Body of pancreas (tissue), 4 donors: ENCODE measurements at regions not wholly inside any gene's neighbourhood (a gene's known extent, or its start where the extent isn't known, plus 50 kb on each side); places are given as distances from the start of the nearest gene placed in this dataset.

Source experiments
- ATAC-seq: fragments of 150-250 bp; one replicate; pipeline ENCODE4 v1.9.1; 2016
- DNase-seq, 4 donors: peaks; one replicate each; pipeline ENCODE4 v3.0.0-alpha.2; 2019
- H3K27ac ChIP-seq, 4 donors: fragments of 200-600 bp; sonication (generic); 1 replicate in 3 of 4; 2 replicates in 1 of 4; pipeline versions ENCODE4 v1.5.1 to v1.6.1; 2016 to 2019; ENCODE audit warnings: mild to moderate bottlenecking in 1 of 4, mixed read lengths in 1 of 4, moderate library complexity in 1 of 4
- H3K27me3 ChIP-seq, 2 donors: fragments of 200-600 bp; sonication (generic); one replicate each; pipeline ENCODE4 v1.6.0; 2016; ENCODE audit warnings: mild to moderate bottlenecking in 1 of 2
- H3K36me3 ChIP-seq, 2 donors: fragments of 200-600 bp; sonication (generic); replicated peaks in 1 of 2; 2 replicates each; pipeline ENCODE4 v1.5.1; 2016; ENCODE audit warnings: low read depth in 2 of 2; ENCODE audit not compliant: insufficient read depth in 1 of 2
- H3K4me1 ChIP-seq: fragments of 200-600 bp; sonication (generic); one replicate; pipeline ENCODE4 v1.6.0; 2016
- H3K4me3 ChIP-seq, 2 donors: fragments of 200-600 bp; sonication (generic); 1 replicate in 1 of 2; 2 replicates in 1 of 2; pipeline ENCODE4 v1.5.1; 2016 to 2019
- H3K9me3 ChIP-seq, 3 donors: fragments of 200-600 bp; sonication (generic); 1 replicate in 2 of 3; 2 replicates in 1 of 3; pipeline ENCODE4 v1.5.1; 2016
- CTCF ChIP-seq, 7 experiments: fragments of 450-650 bp in 4 of 7; fragments of 200-600 bp in 3 of 7; sonication (generic) in 3 of 7; IDR thresholded peaks; one replicate each; pipeline ENCODE4 v1.5.1; 2016 to 2019; ENCODE audit warnings: antibody characterized with exemption in 7 of 7
- POLR2A ChIP-seq, 3 donors: fragments of 450-650 bp; IDR thresholded peaks; one replicate each; pipeline ENCODE4 v1.6.1; 2016; ENCODE audit warnings: antibody characterized with exemption in 3 of 3, mild to moderate bottlenecking in 2 of 3
- WGBS, 2 donors: methylation state at CpG; one replicate each; pipeline ENCODE4 v1.1.5; 2017; 5-methylcytosine and 5-hydroxymethylcytosine counted together
- intact Hi-C: fragments of 100-400 bp; cut with DNase I; formaldehyde crosslinking; loops from one replicate; pipeline ENCODE4 v1.15.1; 2023

GRCh38 chr13:38141792-38142191 lies 207.9 kb upstream of the UFM1 start:
- intact Hi-C loops, result no loop called here
- no peak overlapping the region for H3K27ac ChIP-seq
- no peak for DNase-seq

GRCh38 chr13:38135592-38135991 lies 214.1 kb upstream of the UFM1 start:
- Histone ChIP-seq H3K4me1 (no peaks in the 10 kb centered on the region), H3K36me3 (no peaks in the 10 kb centered on the region), H3K4me3 (no peak overlapping the region), H3K27me3 (no peaks in the 10 kb centered on the region), H3K27ac (no peak overlapping the region), H3K9me3 (no peaks in the 10 kb centered on the region)
- no peak for DNase-seq
- no peak for ATAC-seq
- WGBS, 2 donors, result 86 to 92% methylated on average over 4 of the region's 4 CpGs
- intact Hi-C loops, result no loop called here
- no peak for TF ChIP-seq CTCF (IDR thresholded peaks at IDR 0.05)
- TF ChIP-seq POLR2A (IDR thresholded peaks at IDR 0.05), result no peak

More at GRCh38 chr13:38141792-38142191, 207.9 kb upstream of the UFM1 start:
- Histone ChIP-seq H3K36me3 (no peaks in the 10 kb centered on the region), H3K27me3 (no peaks in the 10 kb centered on the region), H3K4me1 (no peaks in the 10 kb centered on the region), H3K4me3 (no peak overlapping the region), H3K9me3 (no peaks in the 10 kb centered on the region)
- ATAC-seq, result no peak
- no peak for TF ChIP-seq POLR2A (IDR thresholded peaks at IDR 0.05)
- no peak for TF ChIP-seq CTCF (IDR thresholded peaks at IDR 0.05)

- TF ChIP-seq POLR2A (IDR thresholded peaks at IDR 0.05) (no peak), CTCF (IDR thresholded peaks at IDR 0.05) (no peak)
- DNase-seq (no peak), ATAC-seq (no peak)
- H3K9me3 ChIP-seq, result no peaks in the 10 kb centered on the region
- no peaks in the 10 kb centered on the region for H3K27me3 ChIP-seq
- no peaks in the 10 kb centered on the region for H3K4me1 ChIP-seq
- 76 to 87% methylated on average over 4 of the region's 4 CpGs for WGBS, 2 donors
- no peak overlapping the region for H3K4me3 ChIP-seq
- no peak overlapping the region for H3K27ac ChIP-seq
- intact Hi-C loops, result no loop called here
- no peaks in the 10 kb centered on the region for H3K36me3 ChIP-seq
Measured at GRCh38 chr13:38121267-38121666, 228.4 kb upstream of the UFM1 start.

- Histone ChIP-seq H3K4me3 (no peak overlapping the region), H3K36me3 (no peaks in the 10 kb centered on the region), H3K9me3 (no peaks in the 10 kb centered on the region), H3K27ac (no peak overlapping the region), H3K4me1 (no peaks in the 10 kb centered on the region), H3K27me3 (no peaks in the 10 kb centered on the region)
- no peak for ATAC-seq
- intact Hi-C loops, result no loop called here
- no peak for DNase-seq
- TF ChIP-seq POLR2A (IDR thresholded peaks at IDR 0.05) (no peak), CTCF (IDR thresholded peaks at IDR 0.05) (no peak)
Measured at GRCh38 chr13:38103851-38104250, 234.3 kb upstream of the TRPC4 start.

GRCh38 chr13:38099751-38100150 lies 230.2 kb upstream of the TRPC4 start:
- Histone ChIP-seq H3K27me3 (no peaks in the 10 kb centered on the region), H3K9me3 (no peaks in the 10 kb centered on the region), H3K27ac (no peak overlapping the region), H3K4me1 (no peaks in the 10 kb centered on the region), H3K36me3 (no peaks in the 10 kb centered on the region), H3K4me3 (no peak overlapping the region)
- no peak for DNase-seq
- TF ChIP-seq CTCF (IDR thresholded peaks at IDR 0.05) (no peak), POLR2A (IDR thresholded peaks at IDR 0.05) (no peak)
- ATAC-seq, result no peak
- intact Hi-C loops, result no loop called here
